ENCODE measurements at regions not wholly inside any gene's neighbourhood (a gene's known extent, or its start where the extent isn't known, plus 50 kb on each side); places are given as distances from the start of the nearest gene placed in this dataset.

- H3K27ac ChIP-seq, result no peak overlapping the region
- DNase-seq (ENCODE audit: extremely low spot score in 2 of 2), result no peak
Measured at GRCh38 chr6:77979204-77979603, 326.4 kb downstream of the MEI4 start.

DNA sequence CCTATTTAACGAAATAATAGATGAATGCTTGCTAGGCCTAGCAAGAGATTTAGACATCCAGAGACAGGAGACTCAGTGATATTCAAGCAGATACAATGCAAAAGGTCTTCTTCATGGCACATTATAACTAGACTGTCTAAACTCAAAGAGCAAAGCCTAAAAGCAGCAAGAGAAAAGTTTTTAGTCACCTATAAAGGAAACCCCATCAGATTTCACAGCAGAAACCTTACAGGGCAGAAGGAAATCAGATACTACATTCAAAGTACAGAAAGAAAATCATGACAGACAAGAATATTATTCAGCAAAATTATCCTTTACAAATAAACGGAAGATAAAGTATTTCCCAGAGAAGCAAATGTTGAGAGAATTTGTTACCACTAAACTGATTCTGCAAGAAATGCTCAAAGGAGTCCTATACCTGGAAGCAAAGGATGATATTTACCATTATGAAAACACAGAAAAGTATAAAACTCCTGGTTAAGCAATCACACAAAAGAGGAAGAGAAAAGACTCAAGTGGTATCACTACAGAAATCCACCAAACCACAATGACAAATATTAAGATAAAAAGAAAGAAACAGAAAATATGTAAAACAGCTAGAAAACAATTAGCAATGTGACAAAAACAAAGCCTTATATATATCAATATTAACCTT is 333.7 kb downstream of the MEI4 start:
- Histone ChIP-seq H3K9me3 (no peaks in the 10 kb centered on the region), H3K4me3 (no peak overlapping the region), H3K27ac (no peak overlapping the region), H3K36me3 (no peaks in the 10 kb centered on the region), H3K27me3 (no peaks in the 10 kb centered on the region), H3K4me1 (no peaks in the 10 kb centered on the region)
- DNase-seq (ENCODE audit: extremely low spot score in 2 of 2), result no peak
- intact Hi-C loops (cut with DNase I), result no loop called here
- TF ChIP-seq, protein P1, sequence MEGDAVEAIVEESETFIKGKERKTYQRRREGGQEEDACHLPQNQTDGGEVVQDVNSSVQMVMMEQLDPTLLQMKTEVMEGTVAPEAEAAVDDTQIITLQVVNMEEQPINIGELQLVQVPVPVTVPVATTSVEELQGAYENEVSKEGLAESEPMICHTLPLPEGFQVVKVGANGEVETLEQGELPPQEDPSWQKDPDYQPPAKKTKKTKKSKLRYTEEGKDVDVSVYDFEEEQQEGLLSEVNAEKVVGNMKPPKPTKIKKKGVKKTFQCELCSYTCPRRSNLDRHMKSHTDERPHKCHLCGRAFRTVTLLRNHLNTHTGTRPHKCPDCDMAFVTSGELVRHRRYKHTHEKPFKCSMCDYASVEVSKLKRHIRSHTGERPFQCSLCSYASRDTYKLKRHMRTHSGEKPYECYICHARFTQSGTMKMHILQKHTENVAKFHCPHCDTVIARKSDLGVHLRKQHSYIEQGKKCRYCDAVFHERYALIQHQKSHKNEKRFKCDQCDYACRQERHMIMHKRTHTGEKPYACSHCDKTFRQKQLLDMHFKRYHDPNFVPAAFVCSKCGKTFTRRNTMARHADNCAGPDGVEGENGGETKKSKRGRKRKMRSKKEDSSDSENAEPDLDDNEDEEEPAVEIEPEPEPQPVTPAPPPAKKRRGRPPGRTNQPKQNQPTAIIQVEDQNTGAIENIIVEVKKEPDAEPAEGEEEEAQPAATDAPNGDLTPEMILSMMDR (IDR thresholded peaks at IDR 0.05), result no peak
- TF ChIP-seq POLR2A (IDR thresholded peaks at IDR 0.05), result no peak
- no peak for TF ChIP-seq POLR2AphosphoS5 (IDR thresholded peaks at IDR 0.05; ENCODE audit: insufficient read depth in 1 of 2, low read depth in 1 of 2)

More at GRCh38 chr6:77979204-77979603, 326.4 kb downstream of the MEI4 start:
- Histone ChIP-seq H3K36me3 (no peaks in the 10 kb centered on the region), H3K27me3 (no peaks in the 10 kb centered on the region), H3K4me1 (no peaks in the 10 kb centered on the region), H3K9me3 (no peaks in the 10 kb centered on the region), H3K4me3 (no peak overlapping the region)
- intact Hi-C loops (cut with DNase I), result no loop called here
- TF ChIP-seq, protein P1 (IDR thresholded peaks at IDR 0.05), result no peak
- TF ChIP-seq POLR2AphosphoS5 (IDR thresholded peaks at IDR 0.05; ENCODE audit: insufficient read depth in 1 of 2, low read depth in 1 of 2) (no peak), POLR2A (IDR thresholded peaks at IDR 0.05) (no peak)

DNA sequence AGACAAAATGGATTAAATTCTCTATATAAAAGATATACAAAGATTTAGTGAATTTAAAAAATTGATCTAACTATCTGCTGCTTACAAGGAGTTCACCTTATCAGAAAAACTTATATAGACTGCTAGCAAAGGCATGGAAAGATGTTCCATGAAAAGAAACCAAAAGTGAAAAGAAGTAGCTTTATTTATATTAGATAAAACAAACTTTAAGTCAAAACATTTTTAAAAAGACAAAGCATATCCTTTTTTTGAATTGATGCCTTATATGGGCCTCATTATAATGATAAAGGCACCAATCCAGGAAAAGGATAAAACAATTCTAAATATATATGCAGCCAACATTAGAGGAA is 334.2 kb downstream of the MEI4 start:
- Histone ChIP-seq H3K4me1 (no peaks in the 10 kb centered on the region), H3K4me3 (no peak overlapping the region), H3K36me3 (no peaks in the 10 kb centered on the region), H3K27ac (no peak overlapping the region), H3K9me3 (no peaks in the 10 kb centered on the region), H3K27me3 (no peaks in the 10 kb centered on the region)
- intact Hi-C loops (cut with DNase I), result no loop called here
- TF ChIP-seq POLR2AphosphoS5 (IDR thresholded peaks at IDR 0.05; ENCODE audit: insufficient read depth in 1 of 2, low read depth in 1 of 2) (no peak), POLR2A (IDR thresholded peaks at IDR 0.05) (no peak)
- no peak for DNase-seq (ENCODE audit: extremely low spot score in 2 of 2)

- H3K27ac ChIP-seq, result no peak overlapping the region
- H3K4me1 ChIP-seq, result no peaks in the 10 kb centered on the region
- H3K9me3 ChIP-seq, result no peaks in the 10 kb centered on the region
- TF ChIP-seq POLR2AphosphoS5 (IDR thresholded peaks at IDR 0.05; ENCODE audit: insufficient read depth in 1 of 2, low read depth in 1 of 2) (no peak), POLR2A (IDR thresholded peaks at IDR 0.05) (no peak)
- TF ChIP-seq, protein P1 (IDR thresholded peaks at IDR 0.05), result no peak
- no peaks in the 10 kb centered on the region for H3K27me3 ChIP-seq
- DNase-seq (ENCODE audit: extremely low spot score in 2 of 2), result no peak
- intact Hi-C loops (cut with DNase I), result no loop called here
- no peaks in the 10 kb centered on the region for H3K36me3 ChIP-seq
- no peak overlapping the region for H3K4me3 ChIP-seq
Measured at GRCh38 chr6:78010130-78010529, 357.3 kb downstream of the MEI4 start.

GRCh38 chr6:78020586-78020985 is 367.7 kb downstream of the MEI4 start:
- intact Hi-C loops (cut with DNase I), result no loop called here
- H3K27ac ChIP-seq, result no peak overlapping the region
- no peaks in the 10 kb centered on the region for H3K27me3 ChIP-seq
- TF ChIP-seq POLR2AphosphoS5 (IDR thresholded peaks at IDR 0.05; ENCODE audit: insufficient read depth in 1 of 2, low read depth in 1 of 2), result no peak
- no peak for TF ChIP-seq POLR2A (IDR thresholded peaks at IDR 0.05)
- TF ChIP-seq, protein P1 (IDR thresholded peaks at IDR 0.05), result no peak
- H3K4me1 ChIP-seq, result no peaks in the 10 kb centered on the region
- H3K4me3 ChIP-seq, result no peak overlapping the region
- no peaks in the 10 kb centered on the region for H3K9me3 ChIP-seq
- H3K36me3 ChIP-seq, result no peaks in the 10 kb centered on the region
- DNase-seq (ENCODE audit: extremely low spot score in 2 of 2), result no peak
